ENCODE measurements at regions not wholly inside any gene's neighbourhood (a gene's known extent, or its start where the extent isn't known, plus 50 kb on each side); places are given as distances from the start of the nearest gene placed in this dataset.

GRCh38 chr6:27078734-27079357 lies 168.7 kb upstream of the PRSS16 start (continued):
- TF ChIP-seq CSRNP1 (CRISPR knock-in tag; IDR thresholded peaks at IDR 0.05) (no peak), ZFYVE20 (CRISPR knock-in tag; IDR thresholded peaks at IDR 0.05; ENCODE audit: borderline replicate concordance, low read depth) (no peak), KLF16 (CRISPR knock-in tag; IDR thresholded peaks at IDR 0.05) (no peak), CENPT (CRISPR knock-in tag; IDR thresholded peaks at IDR 0.05; ENCODE audit: low read depth) (no peak), TAF1 (CRISPR knock-in tag; IDR thresholded peaks at IDR 0.05) (no peak), ZNF652 (CRISPR knock-in tag; IDR thresholded peaks at IDR 0.05; ENCODE audit: borderline replicate concordance, low read depth) (no peak), CBX5 (CRISPR knock-in tag; IDR thresholded peaks at IDR 0.05; ENCODE audit: borderline replicate concordance) (no peak), ZNF713 (CRISPR knock-in tag; IDR thresholded peaks at IDR 0.05) (no peak), PRDM4 (CRISPR knock-in tag; IDR thresholded peaks at IDR 0.05; ENCODE audit: borderline replicate concordance) (no peak), DDIT3 (CRISPR knock-in tag; IDR thresholded peaks at IDR 0.05) (no peak), SAFB2 (CRISPR knock-in tag; IDR thresholded peaks at IDR 0.05; ENCODE audit: borderline replicate concordance, low read depth) (no peak), ZNF691 (CRISPR knock-in tag; IDR thresholded peaks at IDR 0.05; ENCODE audit: borderline replicate concordance, low read depth) (no peak), ZNF878 (CRISPR knock-in tag; IDR thresholded peaks at IDR 0.05) (no peak), ZNF138 (CRISPR knock-in tag; IDR thresholded peaks at IDR 0.05; ENCODE audit: low read depth) (no peak), ZSCAN20 (CRISPR knock-in tag; IDR thresholded peaks at IDR 0.05; ENCODE audit: borderline replicate concordance) (no peak), TFDP2 (CRISPR knock-in tag; IDR thresholded peaks at IDR 0.05) (no peak), BATF2 (CRISPR knock-in tag; IDR thresholded peaks at IDR 0.05) (no peak), ZNF292 (CRISPR knock-in tag; IDR thresholded peaks at IDR 0.05; ENCODE audit: borderline replicate concordance, low read depth) (no peak), CEBPB (IDR thresholded peaks at IDR 0.05; ENCODE audit: borderline replicate concordance, low read depth, low read length) (no peak), ZFP37 (CRISPR knock-in tag; IDR thresholded peaks at IDR 0.05; ENCODE audit: borderline replicate concordance) (no peak), HNRNPLL (IDR thresholded peaks at IDR 0.05; ENCODE audit: low read depth, low read length, poor library complexity, severe bottlenecking) (no peak), TRIM24 (CRISPR knock-in tag; IDR thresholded peaks at IDR 0.05) (no peak), PHF21A (CRISPR knock-in tag; IDR thresholded peaks at IDR 0.05) (no peak)

Data from HepG2 (cell line).